HL-60 (cell line): ENCODE measurements at regions not wholly inside any gene's neighbourhood (a gene's known extent, or its start where the extent isn't known, plus 50 kb on each side); places are given as distances from the start of the nearest gene placed in this dataset.

ENCODE experiments used
- GABPA ChIP-seq: IDR thresholded peaks from 2 replicates; pipeline ENCODE4 v1.6.1; 2012; ENCODE audit warnings: low read depth
- POLR2AphosphoS5 ChIP-seq: IDR thresholded peaks from 2 replicates; pipeline ENCODE4 v1.6.1; 2012; ENCODE audit warnings: low read depth
- TF ChIP-seq, protein P1 (sequence below): IDR thresholded peaks from one replicate; pipeline ENCODE4 v1.5.1; 2011; ENCODE audit warnings: low read length, control low read depth, inconsistent platforms; ENCODE audit not compliant: insufficient read depth
- TF ChIP-seq, protein P2 (sequence below): IDR thresholded peaks from 2 replicates; pipeline ENCODE4 v1.6.1; 2012; ENCODE audit warnings: low read depth; ENCODE audit not compliant: insufficient replicate concordance

- TF ChIP-seq, protein P1, sequence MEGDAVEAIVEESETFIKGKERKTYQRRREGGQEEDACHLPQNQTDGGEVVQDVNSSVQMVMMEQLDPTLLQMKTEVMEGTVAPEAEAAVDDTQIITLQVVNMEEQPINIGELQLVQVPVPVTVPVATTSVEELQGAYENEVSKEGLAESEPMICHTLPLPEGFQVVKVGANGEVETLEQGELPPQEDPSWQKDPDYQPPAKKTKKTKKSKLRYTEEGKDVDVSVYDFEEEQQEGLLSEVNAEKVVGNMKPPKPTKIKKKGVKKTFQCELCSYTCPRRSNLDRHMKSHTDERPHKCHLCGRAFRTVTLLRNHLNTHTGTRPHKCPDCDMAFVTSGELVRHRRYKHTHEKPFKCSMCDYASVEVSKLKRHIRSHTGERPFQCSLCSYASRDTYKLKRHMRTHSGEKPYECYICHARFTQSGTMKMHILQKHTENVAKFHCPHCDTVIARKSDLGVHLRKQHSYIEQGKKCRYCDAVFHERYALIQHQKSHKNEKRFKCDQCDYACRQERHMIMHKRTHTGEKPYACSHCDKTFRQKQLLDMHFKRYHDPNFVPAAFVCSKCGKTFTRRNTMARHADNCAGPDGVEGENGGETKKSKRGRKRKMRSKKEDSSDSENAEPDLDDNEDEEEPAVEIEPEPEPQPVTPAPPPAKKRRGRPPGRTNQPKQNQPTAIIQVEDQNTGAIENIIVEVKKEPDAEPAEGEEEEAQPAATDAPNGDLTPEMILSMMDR: no peak
- TF ChIP-seq, protein P2, sequence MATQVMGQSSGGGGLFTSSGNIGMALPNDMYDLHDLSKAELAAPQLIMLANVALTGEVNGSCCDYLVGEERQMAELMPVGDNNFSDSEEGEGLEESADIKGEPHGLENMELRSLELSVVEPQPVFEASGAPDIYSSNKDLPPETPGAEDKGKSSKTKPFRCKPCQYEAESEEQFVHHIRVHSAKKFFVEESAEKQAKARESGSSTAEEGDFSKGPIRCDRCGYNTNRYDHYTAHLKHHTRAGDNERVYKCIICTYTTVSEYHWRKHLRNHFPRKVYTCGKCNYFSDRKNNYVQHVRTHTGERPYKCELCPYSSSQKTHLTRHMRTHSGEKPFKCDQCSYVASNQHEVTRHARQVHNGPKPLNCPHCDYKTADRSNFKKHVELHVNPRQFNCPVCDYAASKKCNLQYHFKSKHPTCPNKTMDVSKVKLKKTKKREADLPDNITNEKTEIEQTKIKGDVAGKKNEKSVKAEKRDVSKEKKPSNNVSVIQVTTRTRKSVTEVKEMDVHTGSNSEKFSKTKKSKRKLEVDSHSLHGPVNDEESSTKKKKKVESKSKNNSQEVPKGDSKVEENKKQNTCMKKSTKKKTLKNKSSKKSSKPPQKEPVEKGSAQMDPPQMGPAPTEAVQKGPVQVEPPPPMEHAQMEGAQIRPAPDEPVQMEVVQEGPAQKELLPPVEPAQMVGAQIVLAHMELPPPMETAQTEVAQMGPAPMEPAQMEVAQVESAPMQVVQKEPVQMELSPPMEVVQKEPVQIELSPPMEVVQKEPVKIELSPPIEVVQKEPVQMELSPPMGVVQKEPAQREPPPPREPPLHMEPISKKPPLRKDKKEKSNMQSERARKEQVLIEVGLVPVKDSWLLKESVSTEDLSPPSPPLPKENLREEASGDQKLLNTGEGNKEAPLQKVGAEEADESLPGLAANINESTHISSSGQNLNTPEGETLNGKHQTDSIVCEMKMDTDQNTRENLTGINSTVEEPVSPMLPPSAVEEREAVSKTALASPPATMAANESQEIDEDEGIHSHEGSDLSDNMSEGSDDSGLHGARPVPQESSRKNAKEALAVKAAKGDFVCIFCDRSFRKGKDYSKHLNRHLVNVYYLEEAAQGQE: no peak
- TF ChIP-seq POLR2AphosphoS5: no peak
- TF ChIP-seq GABPA: no peak
Measured at GRCh38 chr2:67516899-67517530, 119.9 kb downstream of the ETAA1 start.
